ENCODE measurements at regions not wholly inside any gene's neighbourhood (a gene's known extent, or its start where the extent isn't known, plus 50 kb on each side); places are given as distances from the start of the nearest gene placed in this dataset.

DNA sequence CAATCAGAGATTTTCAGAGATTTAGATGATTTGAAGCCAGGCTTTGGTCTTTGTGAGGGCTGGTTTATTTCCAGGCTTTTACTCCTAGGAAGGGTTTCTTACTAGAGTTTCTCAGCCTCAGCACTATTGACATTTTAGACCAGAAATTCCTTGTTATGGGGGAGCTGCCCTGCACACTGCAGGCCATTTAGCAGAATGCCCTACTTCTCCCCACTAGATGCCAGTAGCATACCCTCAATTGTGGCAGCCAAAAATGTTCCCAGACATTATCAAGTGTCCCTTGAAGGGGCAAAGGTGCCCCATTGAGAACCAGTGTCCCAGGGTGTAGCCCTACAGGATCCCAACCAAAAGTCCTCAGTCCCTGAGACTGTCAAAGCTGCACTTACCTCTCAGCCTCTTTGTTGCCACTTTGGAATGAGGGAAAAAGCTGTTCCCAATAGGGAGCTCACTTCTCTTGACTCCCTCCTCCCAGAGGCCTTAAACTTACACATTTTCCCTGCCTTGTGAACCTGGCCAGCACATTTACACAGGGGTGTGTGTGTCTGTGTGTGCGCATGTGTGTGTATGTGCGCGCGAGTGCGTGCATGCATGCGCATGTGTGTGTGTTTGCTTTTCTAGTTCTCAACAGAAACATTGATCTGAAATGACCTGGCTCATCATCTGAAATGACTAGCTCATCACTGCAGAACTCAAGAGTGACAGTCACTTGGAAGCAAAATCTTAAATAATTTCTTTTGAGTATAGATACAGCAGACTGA lies 231.4 kb downstream of the QDPR start:
- no peak for TF ChIP-seq CTCF (IDR thresholded peaks at IDR 0.05; ENCODE audit: low read depth, low read length, poor library complexity, severe bottlenecking)
- TF ChIP-seq EZH2phosphoT487 (IDR thresholded peaks at IDR 0.05; ENCODE audit: borderline replicate concordance, low read length) = no peak

All from DOHH2 (cell line).